ENCODE measurements at regions not wholly inside any gene's neighbourhood (a gene's known extent, or its start where the extent isn't known, plus 50 kb on each side); places are given as distances from the start of the nearest gene placed in this dataset.

- Histone ChIP-seq H3K9ac (ENCODE audit: control insufficient read depth, extremely low read depth, insufficient read depth, low read length) (no peak overlapping the region), H3K4me3 (ENCODE audit: control insufficient read depth in 2 of 3, extremely low read depth in 1 of 3, insufficient read depth in 2 of 3, low read depth in 1 of 3, low read length in 3 of 3) (no peak overlapping the region), H3K27ac (ENCODE audit: control insufficient read depth, insufficient read depth, low read length) (no peak overlapping the region), H3K9me3 (ENCODE audit: control insufficient read depth, low read depth, low read length) (no peaks in the 10 kb centered on the region), H3K4me1 (ENCODE audit: control insufficient read depth, extremely low read depth, insufficient read depth, low read length) (no peaks in the 10 kb centered on the region), H3K9me1 (ENCODE audit: control insufficient read depth, extremely low read depth, insufficient read depth, low read length) (no peaks in the 10 kb centered on the region), H2AFZ (ENCODE audit: control insufficient read depth, low read length) (no peak overlapping the region), H3K4me2 (ENCODE audit: control insufficient read depth, extremely low read depth, insufficient read depth, low read depth, low read length) (no peak overlapping the region), H3K79me2 (ENCODE audit: control insufficient read depth, insufficient read depth, low read length) (no peaks in the 10 kb centered on the region), H3K36me3 (ENCODE audit: control insufficient read depth in 2 of 2, extremely low read depth in 1 of 2, insufficient read depth in 2 of 2, low read length in 2 of 2) (no peaks in the 10 kb centered on the region), H3K27me3 (ENCODE audit: control insufficient read depth, extremely low read depth, insufficient read depth, low read length) (no peaks in the 10 kb centered on the region), H4K20me1 (ENCODE audit: control insufficient read depth, extremely low read depth, insufficient read depth, low read length) (no peaks in the 10 kb centered on the region)
- dilution Hi-C loops (cut with MboI; ENCODE audit: extremely low pct_ligation_motif_present, low sequenced_read_pairs) = no loop called here
- no peak for FAIRE-seq
- TF ChIP-seq CTCF (optimal IDR thresholded peaks at IDR 0.05 in 1 of 3, IDR thresholded peaks at IDR 0.05 in 1 of 3, conservative IDR thresholded peaks at IDR 0.05 in 1 of 3; ENCODE audit: extremely low read depth in 1 of 3, insufficient read depth in 2 of 3, low read length in 3 of 3) = no peak
- TF ChIP-seq EZH2 (IDR thresholded peaks at IDR 0.05; ENCODE audit: low read length) = no peak
- no peak for DNase-seq (ENCODE audit: low read depth, low spot score)
Measured at GRCh38 chr2:84031312-84032050, 427.6 kb downstream of the SUCLG1 start.

GRCh38 chr2:84029903-84030575 is 429.0 kb downstream of the SUCLG1 start:
- no peaks in the 10 kb centered on the region for H3K4me1 ChIP-seq (ENCODE audit: control insufficient read depth, extremely low read depth, insufficient read depth, low read length)
- no peak overlapping the region for H3K27ac ChIP-seq (ENCODE audit: control insufficient read depth, insufficient read depth, low read length)
- FAIRE-seq = no peak
- dilution Hi-C loops (cut with MboI; ENCODE audit: extremely low pct_ligation_motif_present, low sequenced_read_pairs) = no loop called here
- no peaks in the 10 kb centered on the region for H4K20me1 ChIP-seq (ENCODE audit: control insufficient read depth, extremely low read depth, insufficient read depth, low read length)
- no peaks in the 10 kb centered on the region for H3K36me3 ChIP-seq (ENCODE audit: control insufficient read depth in 2 of 2, extremely low read depth in 1 of 2, insufficient read depth in 2 of 2, low read length in 2 of 2)
- no peaks in the 10 kb centered on the region for H3K79me2 ChIP-seq (ENCODE audit: control insufficient read depth, insufficient read depth, low read length)
- H3K4me2 ChIP-seq (ENCODE audit: control insufficient read depth, extremely low read depth, insufficient read depth, low read depth, low read length) = no peak overlapping the region
- no peak overlapping the region for H3K4me3 ChIP-seq (ENCODE audit: control insufficient read depth in 2 of 3, extremely low read depth in 1 of 3, insufficient read depth in 2 of 3, low read depth in 1 of 3, low read length in 3 of 3)
- H2AFZ ChIP-seq (ENCODE audit: control insufficient read depth, low read length) = no peak overlapping the region
- no peaks in the 10 kb centered on the region for H3K9me3 ChIP-seq (ENCODE audit: control insufficient read depth, low read depth, low read length)
- TF ChIP-seq EZH2 (IDR thresholded peaks at IDR 0.05; ENCODE audit: low read length) (no peak), CTCF (optimal IDR thresholded peaks at IDR 0.05 in 1 of 3, IDR thresholded peaks at IDR 0.05 in 1 of 3, conservative IDR thresholded peaks at IDR 0.05 in 1 of 3; ENCODE audit: extremely low read depth in 1 of 3, insufficient read depth in 2 of 3, low read length in 3 of 3) (no peak)
- no peak for DNase-seq (ENCODE audit: low read depth, low spot score)
- no peak overlapping the region for H3K9ac ChIP-seq (ENCODE audit: control insufficient read depth, extremely low read depth, insufficient read depth, low read length)
- H3K9me1 ChIP-seq (ENCODE audit: control insufficient read depth, extremely low read depth, insufficient read depth, low read length) = no peaks in the 10 kb centered on the region
- H3K27me3 ChIP-seq (ENCODE audit: control insufficient read depth, extremely low read depth, insufficient read depth, low read length) = no peaks in the 10 kb centered on the region
